ENCODE measurements at regions not wholly inside any gene's neighbourhood (a gene's known extent, or its start where the extent isn't known, plus 50 kb on each side); places are given as distances from the start of the nearest gene placed in this dataset.
"Not testable (repeated sequence)": the region's sequence is repeated elsewhere in the genome, so short reads cannot be mapped to it uniquely, and the experiment has no call there.

DNA sequence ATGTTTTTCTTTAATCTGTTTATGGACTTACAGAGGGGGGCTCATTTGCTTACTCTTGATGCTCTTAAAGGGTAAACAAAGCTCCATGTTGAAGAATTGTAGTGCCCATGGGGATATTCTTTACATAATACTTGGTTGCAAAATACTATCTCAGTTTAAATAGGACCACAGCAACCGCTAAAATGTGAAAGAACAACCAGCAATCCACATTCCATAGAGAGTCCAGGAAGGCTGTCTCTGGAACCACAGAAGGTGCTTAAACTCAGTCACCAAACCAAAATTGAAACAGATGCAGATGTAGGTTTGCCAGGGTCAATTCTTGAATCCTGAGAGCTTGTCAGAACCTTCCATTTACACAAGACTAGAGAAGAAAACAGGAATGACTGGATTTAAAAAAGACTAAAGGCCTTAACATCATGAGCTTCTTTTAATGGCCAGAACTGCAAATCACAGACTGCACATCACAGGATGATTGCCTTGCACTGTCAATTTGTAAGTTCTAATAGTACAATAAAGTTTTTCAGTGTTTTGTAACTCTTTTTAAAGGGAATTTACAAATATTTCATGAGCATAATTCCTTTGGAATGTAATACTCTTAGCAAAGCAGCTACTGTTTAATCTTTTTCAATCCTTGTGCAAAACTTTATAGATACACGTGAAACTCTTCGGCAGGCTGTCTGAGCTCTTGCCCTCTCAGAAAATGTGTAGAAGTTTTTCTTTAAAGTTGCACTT, 661.6 kb downstream of the SI start:
- H3K27ac ChIP-seq, result no peak overlapping the region
- H3K27me3 ChIP-seq, result no peaks in the 10 kb centered on the region
- no peak for DNase-seq
- no peaks in the 10 kb centered on the region for H3K36me3 ChIP-seq
- 64% methylated on average over 3 of the region's 3 CpGs for WGBS, 2 donors
- H3K9me3 ChIP-seq, result no peaks in the 10 kb centered on the region
- no peaks in the 10 kb centered on the region for H3K4me1 ChIP-seq
- H3K4me3 ChIP-seq, result no peak overlapping the region
- no peak for ATAC-seq (ENCODE audit: low FRiP score in 2 of 2)
- TF ChIP-seq EP300 (IDR thresholded peaks at IDR 0.05) (no peak), POLR2AphosphoS5 (IDR thresholded peaks at IDR 0.05) (no peak), POLR2A (IDR thresholded peaks at IDR 0.05) (no peak)
- TF ChIP-seq, protein P1, sequence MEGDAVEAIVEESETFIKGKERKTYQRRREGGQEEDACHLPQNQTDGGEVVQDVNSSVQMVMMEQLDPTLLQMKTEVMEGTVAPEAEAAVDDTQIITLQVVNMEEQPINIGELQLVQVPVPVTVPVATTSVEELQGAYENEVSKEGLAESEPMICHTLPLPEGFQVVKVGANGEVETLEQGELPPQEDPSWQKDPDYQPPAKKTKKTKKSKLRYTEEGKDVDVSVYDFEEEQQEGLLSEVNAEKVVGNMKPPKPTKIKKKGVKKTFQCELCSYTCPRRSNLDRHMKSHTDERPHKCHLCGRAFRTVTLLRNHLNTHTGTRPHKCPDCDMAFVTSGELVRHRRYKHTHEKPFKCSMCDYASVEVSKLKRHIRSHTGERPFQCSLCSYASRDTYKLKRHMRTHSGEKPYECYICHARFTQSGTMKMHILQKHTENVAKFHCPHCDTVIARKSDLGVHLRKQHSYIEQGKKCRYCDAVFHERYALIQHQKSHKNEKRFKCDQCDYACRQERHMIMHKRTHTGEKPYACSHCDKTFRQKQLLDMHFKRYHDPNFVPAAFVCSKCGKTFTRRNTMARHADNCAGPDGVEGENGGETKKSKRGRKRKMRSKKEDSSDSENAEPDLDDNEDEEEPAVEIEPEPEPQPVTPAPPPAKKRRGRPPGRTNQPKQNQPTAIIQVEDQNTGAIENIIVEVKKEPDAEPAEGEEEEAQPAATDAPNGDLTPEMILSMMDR (IDR thresholded peaks at IDR 0.05), result no peak

DNA sequence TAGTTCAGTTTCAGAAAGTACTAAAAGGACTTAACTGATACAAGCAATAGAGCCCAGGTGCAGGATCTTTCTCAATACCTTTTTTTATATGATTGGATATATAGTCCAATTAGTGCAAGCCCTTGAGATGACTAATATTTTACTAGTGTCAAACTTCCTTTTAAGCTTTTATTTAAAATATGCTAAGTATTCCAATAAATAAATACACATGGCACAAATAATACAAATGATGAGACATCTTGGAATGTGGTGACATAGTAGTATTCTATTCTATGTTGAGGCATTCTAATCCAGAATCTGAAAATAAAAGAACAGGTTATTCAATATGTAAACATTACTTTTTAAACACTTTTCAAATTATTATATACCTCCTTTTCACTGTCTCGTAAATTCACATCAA, 670.0 kb downstream of the SI start:
- no peak overlapping the region for H3K4me3 ChIP-seq
- DNase-seq (no peak), ATAC-seq (ENCODE audit: low FRiP score in 2 of 2) (no peak)
- H3K9me3 ChIP-seq, result no peaks in the 10 kb centered on the region
- WGBS, 2 donors, result 81 to 84% methylated on average over 1 of the region's 1 CpG
- no peaks in the 10 kb centered on the region for H3K4me1 ChIP-seq
- no peaks in the 10 kb centered on the region for H3K27me3 ChIP-seq
- TF ChIP-seq, protein P1 (IDR thresholded peaks at IDR 0.05), result no peak
- TF ChIP-seq EP300 (IDR thresholded peaks at IDR 0.05), result no peak
- TF ChIP-seq POLR2A (IDR thresholded peaks at IDR 0.05), result no peak
- TF ChIP-seq POLR2AphosphoS5 (IDR thresholded peaks at IDR 0.05), result no peak
- H3K27ac ChIP-seq, result no peak overlapping the region
- no peaks in the 10 kb centered on the region for H3K36me3 ChIP-seq

DNA sequence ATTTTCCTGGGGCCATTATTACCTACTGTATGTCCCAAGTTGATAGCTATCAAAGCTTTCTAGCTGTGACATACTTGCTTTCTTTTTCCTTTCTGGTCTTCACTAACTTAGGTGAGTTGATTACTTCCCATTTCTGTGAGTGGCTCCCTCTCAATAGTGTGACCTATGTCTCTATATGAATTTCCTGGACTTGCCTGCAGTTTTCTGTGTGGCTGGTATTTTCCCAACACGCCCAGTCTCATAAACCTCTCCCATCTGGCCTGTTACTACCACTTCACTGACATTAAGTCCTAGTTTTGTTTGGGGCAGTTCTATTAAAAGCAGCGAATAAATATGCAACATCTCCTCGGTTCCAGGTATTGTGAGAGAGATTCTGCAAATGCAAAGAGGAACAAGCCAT, 671.2 kb downstream of the SI start:
- no peaks in the 10 kb centered on the region for H3K27me3 ChIP-seq
- no peak overlapping the region for H3K4me3 ChIP-seq
- ATAC-seq (ENCODE audit: low FRiP score in 2 of 2), result no peak
- no peaks in the 10 kb centered on the region for H3K36me3 ChIP-seq
- H3K9me3 ChIP-seq, result no peaks in the 10 kb centered on the region
- 51 to 56% methylated on average over 3 of the region's 3 CpGs for whole genome bisulfite sequencing, 2 donors
- TF ChIP-seq POLR2A (IDR thresholded peaks at IDR 0.05), result no peak
- TF ChIP-seq, protein P1 (IDR thresholded peaks at IDR 0.05), result no peak
- no peak for DNase-seq
- no peaks in the 10 kb centered on the region for H3K4me1 ChIP-seq
- no peak overlapping the region for H3K27ac ChIP-seq

DNA sequence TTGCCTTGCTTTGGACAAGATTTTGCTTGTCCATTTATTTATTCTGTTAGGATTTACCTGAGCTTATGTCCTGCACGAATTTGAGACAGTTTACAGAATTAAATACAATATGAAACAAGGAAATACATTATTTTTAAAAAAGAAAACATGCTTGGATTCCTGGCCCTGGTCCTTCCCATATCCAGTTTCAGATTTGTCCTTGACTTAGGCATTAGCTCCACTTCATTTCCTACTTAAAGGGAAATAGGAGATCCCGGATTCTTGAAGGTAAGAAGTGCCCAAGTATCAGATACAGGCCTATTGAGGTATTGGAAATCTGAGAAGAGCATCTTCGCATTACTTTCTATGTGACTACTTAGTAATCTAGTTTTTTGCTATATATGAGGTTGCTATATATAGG, 672.0 kb downstream of the SI start:
- no peaks in the 10 kb centered on the region for H3K9me3 ChIP-seq
- H3K4me3 ChIP-seq, result no peak overlapping the region
- ATAC-seq (ENCODE audit: low FRiP score in 2 of 2), result no peak
- H3K27ac ChIP-seq, result no peak overlapping the region
- no peaks in the 10 kb centered on the region for H3K36me3 ChIP-seq
- no peak for DNase-seq
- no peaks in the 10 kb centered on the region for H3K4me1 ChIP-seq
- H3K27me3 ChIP-seq, result no peaks in the 10 kb centered on the region
- 59 to 61% methylated on average over 3 of the region's 3 CpGs for WGBS, 2 donors
- TF ChIP-seq, protein P1 (IDR thresholded peaks at IDR 0.05), result no peak
- no peak for TF ChIP-seq POLR2A (IDR thresholded peaks at IDR 0.05)
- TF ChIP-seq POLR2AphosphoS5 (IDR thresholded peaks at IDR 0.05), result no peak

DNA sequence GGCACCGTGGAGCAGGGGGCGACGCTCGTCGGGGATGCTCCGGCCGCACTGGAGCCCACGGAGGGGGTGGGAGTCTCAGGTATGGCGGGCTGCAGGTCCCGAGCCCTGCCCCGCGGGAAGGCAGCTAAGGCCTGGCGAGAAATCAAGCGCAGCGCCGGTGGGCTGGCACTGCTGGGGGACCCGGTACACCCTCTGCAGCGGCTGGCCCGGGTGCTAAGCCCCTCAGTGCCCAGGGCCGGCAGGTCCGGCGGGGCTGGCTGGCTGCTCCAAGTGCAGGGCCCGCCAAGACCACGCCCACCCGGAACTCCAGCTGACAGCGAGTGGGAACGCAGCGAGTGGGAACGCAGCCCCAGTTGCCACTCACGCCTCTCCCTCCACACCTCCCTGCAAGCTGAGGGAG, 676.4 kb downstream of the SI start:
- TF ChIP-seq POLR2AphosphoS5 (IDR thresholded peaks at IDR 0.05) (no peak), EP300 (IDR thresholded peaks at IDR 0.05) (no peak), POLR2A (IDR thresholded peaks at IDR 0.05) (no peak)
- TF ChIP-seq, protein P1 (IDR thresholded peaks at IDR 0.05), result no peak
- no peaks in the 10 kb centered on the region for H3K9me3 ChIP-seq
- H3K4me3 ChIP-seq, result no peak overlapping the region
- ATAC-seq (ENCODE audit: low FRiP score in 2 of 2) (no peak), DNase-seq (peak in 1 of 2 donors; percentile 70)
- no peaks in the 10 kb centered on the region for H3K4me1 ChIP-seq
- WGBS, 2 donors, result 91% methylated on average over 29 of the region's 30 CpGs; no CpG with 5 or more reads in 1 of the 2 donors
- H3K27me3 ChIP-seq, result no peaks in the 10 kb centered on the region
- H3K36me3 ChIP-seq, result no peaks in the 10 kb centered on the region
- no peak overlapping the region for H3K27ac ChIP-seq

DNA sequence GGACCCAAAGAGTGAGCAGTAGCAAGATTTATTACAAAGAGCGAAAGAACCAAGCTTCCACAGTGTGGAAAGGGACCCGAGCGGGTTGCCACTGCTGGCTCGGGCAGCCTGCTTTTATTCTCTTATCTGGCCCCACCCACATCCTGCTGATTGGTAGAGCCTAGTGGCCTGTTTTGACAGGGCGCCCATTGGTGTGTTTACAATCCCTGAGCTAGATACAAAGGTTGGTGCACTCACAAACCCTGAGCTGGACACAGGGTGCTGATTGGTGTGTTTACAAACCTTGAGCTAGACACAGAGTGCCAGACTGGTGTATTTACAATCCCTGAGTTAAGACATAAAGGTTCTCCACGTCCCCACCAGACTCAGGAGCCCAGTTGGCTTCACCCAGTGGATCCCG, 676.9 kb downstream of the SI start:
- not testable (repeated sequence) for H3K27ac ChIP-seq; ATAC-seq (ENCODE audit: low FRiP score in 2 of 2); H3K27me3 ChIP-seq; H3K9me3 ChIP-seq; H3K4me1 ChIP-seq; DNase-seq; H3K4me3 ChIP-seq; H3K36me3 ChIP-seq
- WGBS, 2 donors, result 60 to 88% methylated on average over 3 to 7 of the region's 7 CpGs
